ENCODE measurements at regions not wholly inside any gene's neighbourhood (a gene's known extent, or its start where the extent isn't known, plus 50 kb on each side); places are given as distances from the start of the nearest gene placed in this dataset.

DNA sequence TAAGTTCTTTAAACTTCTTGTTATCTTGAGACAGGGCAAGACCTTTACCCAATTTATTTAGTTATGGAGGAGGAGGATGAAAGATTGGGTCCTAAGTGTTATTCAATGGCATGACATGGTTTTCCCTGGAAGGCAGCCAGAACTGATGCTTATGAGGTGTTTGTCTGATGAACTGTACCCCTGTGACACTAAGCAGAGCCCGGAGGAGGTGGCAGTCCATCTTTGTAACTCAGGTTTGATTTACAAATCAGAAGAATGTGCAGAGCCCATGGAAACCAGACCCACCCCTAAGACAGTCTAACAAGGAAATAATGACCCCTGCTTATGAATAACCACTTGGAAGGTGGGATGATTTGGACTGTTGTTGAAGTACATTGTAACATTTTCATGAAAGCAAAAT is 878.6 kb upstream of the NR2F2 start:
- no peaks in the 10 kb centered on the region for H3K27me3 ChIP-seq (ENCODE audit: low read depth)
- H3K36me3 ChIP-seq, result no peaks in the 10 kb centered on the region
- H3K9me3 ChIP-seq, result no peaks in the 10 kb centered on the region
- H3K4me3 ChIP-seq, result no peak overlapping the region
- H3K4me1 ChIP-seq, result no peaks in the 10 kb centered on the region
- no peak overlapping the region for H3K27ac ChIP-seq
- TF ChIP-seq, protein P1, sequence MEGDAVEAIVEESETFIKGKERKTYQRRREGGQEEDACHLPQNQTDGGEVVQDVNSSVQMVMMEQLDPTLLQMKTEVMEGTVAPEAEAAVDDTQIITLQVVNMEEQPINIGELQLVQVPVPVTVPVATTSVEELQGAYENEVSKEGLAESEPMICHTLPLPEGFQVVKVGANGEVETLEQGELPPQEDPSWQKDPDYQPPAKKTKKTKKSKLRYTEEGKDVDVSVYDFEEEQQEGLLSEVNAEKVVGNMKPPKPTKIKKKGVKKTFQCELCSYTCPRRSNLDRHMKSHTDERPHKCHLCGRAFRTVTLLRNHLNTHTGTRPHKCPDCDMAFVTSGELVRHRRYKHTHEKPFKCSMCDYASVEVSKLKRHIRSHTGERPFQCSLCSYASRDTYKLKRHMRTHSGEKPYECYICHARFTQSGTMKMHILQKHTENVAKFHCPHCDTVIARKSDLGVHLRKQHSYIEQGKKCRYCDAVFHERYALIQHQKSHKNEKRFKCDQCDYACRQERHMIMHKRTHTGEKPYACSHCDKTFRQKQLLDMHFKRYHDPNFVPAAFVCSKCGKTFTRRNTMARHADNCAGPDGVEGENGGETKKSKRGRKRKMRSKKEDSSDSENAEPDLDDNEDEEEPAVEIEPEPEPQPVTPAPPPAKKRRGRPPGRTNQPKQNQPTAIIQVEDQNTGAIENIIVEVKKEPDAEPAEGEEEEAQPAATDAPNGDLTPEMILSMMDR (IDR thresholded peaks at IDR 0.05), result no peak
- intact Hi-C loops (cut with DNase I), result no loop called here
- DNase-seq (no peak), ATAC-seq (no peak)

DNA sequence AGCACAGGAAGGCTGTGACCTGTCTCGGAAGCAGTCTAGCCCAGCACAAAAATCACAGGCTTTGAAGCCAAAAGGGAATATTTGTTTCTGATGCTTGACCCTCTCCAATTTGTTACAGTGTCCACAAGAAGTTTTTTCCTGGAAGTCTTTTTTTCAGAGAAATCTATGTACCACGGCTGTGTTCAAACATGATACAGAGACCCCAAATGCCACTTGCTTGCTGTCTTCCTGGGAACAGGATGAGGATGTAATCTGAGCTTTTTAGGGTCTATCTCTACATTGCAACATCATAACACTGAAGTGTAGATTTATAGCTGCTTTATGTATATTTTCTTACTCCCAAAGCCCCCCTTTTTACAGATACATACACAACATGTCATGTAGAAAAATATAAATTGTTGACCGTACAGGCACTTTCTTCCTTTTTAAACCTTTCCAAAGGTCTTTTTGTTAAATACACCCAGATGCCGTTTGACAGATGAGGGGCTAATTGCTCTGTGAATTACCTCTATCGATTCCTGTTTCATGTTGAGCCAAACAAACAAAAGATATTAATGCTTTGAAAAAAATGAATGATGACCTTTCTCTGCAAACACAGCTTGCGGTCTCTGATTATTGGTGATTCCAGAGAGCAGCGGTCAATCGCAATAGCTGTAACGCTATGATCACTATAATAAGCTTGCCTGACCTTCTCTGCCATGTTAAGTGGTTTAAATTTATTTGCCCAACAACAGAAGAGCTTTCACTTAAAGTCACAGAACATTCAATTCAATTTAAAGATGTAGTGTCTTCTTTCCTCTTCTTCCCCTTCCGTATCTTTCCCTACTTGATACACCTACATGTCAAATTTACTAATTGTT is 875.9 kb upstream of the NR2F2 start:
- Histone ChIP-seq H3K4me3 (no peak overlapping the region), H3K4me1 (no peaks in the 10 kb centered on the region), H3K27ac (no peak overlapping the region), H3K9me3 (no peaks in the 10 kb centered on the region), H3K27me3 (ENCODE audit: low read depth) (no peaks in the 10 kb centered on the region), H3K36me3 (no peaks in the 10 kb centered on the region)
- intact Hi-C loops (cut with DNase I), result no loop called here
- TF ChIP-seq, protein P1 (IDR thresholded peaks at IDR 0.05), result no peak
- DNase-seq (no peak), ATAC-seq (no peak)

DNA sequence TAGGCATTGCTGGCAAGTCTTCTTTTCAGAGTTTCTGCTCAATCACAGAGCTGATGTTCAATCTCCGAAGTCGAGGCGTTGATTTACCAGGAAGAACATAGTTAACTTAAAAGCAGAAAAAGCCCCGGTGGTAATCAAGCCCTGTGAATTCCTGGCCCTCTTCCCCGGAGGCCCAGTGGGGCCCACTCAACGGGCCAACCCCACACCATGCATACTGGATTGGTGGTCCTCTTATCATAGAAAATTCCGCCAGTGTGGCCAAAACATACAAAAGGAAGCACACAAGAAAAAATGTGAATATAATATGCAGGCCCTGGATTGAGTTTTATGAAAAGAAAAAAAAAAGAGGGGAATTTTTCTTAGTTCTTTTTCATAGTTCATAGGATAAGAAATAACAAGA is 873.0 kb upstream of the NR2F2 start:
- Histone ChIP-seq H3K4me3 (no peak overlapping the region), H3K4me1 (no peaks in the 10 kb centered on the region), H3K27ac (no peak overlapping the region), H3K36me3 (no peaks in the 10 kb centered on the region), H3K27me3 (ENCODE audit: low read depth) (no peaks in the 10 kb centered on the region), H3K9me3 (no peaks in the 10 kb centered on the region)
- DNase-seq (no peak), ATAC-seq (no peak)
- intact Hi-C loops (cut with DNase I), result no loop called here
- TF ChIP-seq, protein P1 (IDR thresholded peaks at IDR 0.05), result no peak

DNA sequence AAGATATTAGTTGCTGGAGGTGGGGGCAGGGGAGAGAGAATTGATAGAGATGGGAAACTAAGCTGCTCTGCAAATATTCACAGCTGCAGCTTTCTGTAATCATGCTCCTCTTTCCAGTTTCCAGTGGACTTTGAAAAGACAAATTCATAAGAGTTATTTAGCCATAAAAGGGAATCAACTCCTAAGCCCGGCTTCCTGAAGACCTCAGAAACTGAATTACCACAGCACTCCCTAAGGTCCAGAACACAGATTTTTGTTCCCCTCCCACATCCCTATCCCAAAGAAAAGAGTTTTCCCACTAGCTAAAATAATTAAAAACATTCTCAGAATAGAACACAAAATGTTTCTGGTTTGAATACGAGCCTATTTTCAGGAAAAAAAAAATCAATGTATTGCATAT is 871.8 kb upstream of the NR2F2 start:
- no peaks in the 10 kb centered on the region for H3K36me3 ChIP-seq
- intact Hi-C loops (cut with DNase I), result no loop called here
- TF ChIP-seq, protein P1 (IDR thresholded peaks at IDR 0.05), result no peak
- H3K27me3 ChIP-seq (ENCODE audit: low read depth), result no peaks in the 10 kb centered on the region
- H3K9me3 ChIP-seq, result no peaks in the 10 kb centered on the region
- no peak for ATAC-seq
- no peaks in the 10 kb centered on the region for H3K4me1 ChIP-seq
- H3K4me3 ChIP-seq, result no peak overlapping the region
- no peak overlapping the region for H3K27ac ChIP-seq
- DNase-seq, result no peak

DNA sequence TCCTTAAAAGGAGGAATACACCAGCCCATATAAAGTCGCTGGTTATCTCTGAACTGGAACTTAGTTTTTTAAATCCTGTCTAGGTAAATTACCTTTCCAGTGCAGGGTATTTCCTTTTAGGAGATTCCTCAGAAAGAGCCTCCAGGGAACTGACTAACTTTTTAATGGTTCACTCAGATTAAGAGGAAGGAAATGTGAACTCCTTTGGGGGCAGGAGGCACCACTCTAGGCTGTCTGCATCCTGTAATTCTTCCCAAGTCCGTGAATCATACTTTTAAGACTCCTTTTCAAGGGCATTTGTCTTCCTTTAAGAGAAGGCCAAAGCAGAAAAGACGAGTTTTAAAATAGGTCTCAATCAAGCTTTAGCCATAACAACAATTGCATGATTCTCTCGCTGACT is 871.2 kb upstream of the NR2F2 start:
- TF ChIP-seq, protein P1 (IDR thresholded peaks at IDR 0.05), result no peak
- Histone ChIP-seq H3K36me3 (no peaks in the 10 kb centered on the region), H3K9me3 (no peaks in the 10 kb centered on the region), H3K4me3 (no peak overlapping the region), H3K27ac (no peak overlapping the region), H3K4me1 (no peaks in the 10 kb centered on the region), H3K27me3 (ENCODE audit: low read depth) (no peaks in the 10 kb centered on the region)
- ATAC-seq, result no peak
- intact Hi-C loops (cut with DNase I), result no loop called here
- DNase-seq, result no peak

All from lower lobe of right lung (tissue), 2 donors.